Neural progenitor cell (in vitro differentiated cells): ENCODE measurements at regions not wholly inside any gene's neighbourhood (a gene's known extent, or its start where the extent isn't known, plus 50 kb on each side); places are given as distances from the start of the nearest gene placed in this dataset.

Source experiments
- EZH2 ChIP-seq: fragments of 200-600 bp; sonication (generic); IDR thresholded peaks from 2 replicates; pipeline ENCODE4 v1.6.1; 2017; ENCODE audit warnings: antibody characterized with exemption, mild to moderate bottlenecking, moderate library complexity
- TF ChIP-seq, protein P1 (sequence below): fragments of 200-600 bp; sonication (generic); IDR thresholded peaks from 2 replicates; pipeline ENCODE4 v1.5.1; 2017; ENCODE audit warnings: antibody characterized with exemption, mild to moderate bottlenecking

DNA sequence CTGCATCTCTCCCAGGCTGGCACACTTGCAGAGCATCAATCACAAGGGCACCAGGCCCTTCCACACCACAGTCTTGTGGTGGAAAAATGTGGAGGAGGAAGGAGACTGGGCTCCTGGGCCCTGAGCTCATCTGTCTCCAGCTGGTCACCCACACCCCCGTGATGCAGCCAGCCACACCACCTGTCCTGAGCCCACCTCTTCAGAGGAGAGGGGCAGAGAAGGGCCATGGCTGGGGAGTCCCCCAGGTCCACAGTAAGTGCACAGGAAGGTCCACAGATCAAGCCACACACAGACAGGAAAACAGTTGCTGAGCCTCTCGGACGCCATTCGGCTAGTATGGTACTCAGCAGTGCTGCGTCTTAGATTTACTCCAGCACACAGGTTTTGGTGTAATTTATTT lies 203.5 kb upstream of the SALL3 start:
- TF ChIP-seq, protein P1, sequence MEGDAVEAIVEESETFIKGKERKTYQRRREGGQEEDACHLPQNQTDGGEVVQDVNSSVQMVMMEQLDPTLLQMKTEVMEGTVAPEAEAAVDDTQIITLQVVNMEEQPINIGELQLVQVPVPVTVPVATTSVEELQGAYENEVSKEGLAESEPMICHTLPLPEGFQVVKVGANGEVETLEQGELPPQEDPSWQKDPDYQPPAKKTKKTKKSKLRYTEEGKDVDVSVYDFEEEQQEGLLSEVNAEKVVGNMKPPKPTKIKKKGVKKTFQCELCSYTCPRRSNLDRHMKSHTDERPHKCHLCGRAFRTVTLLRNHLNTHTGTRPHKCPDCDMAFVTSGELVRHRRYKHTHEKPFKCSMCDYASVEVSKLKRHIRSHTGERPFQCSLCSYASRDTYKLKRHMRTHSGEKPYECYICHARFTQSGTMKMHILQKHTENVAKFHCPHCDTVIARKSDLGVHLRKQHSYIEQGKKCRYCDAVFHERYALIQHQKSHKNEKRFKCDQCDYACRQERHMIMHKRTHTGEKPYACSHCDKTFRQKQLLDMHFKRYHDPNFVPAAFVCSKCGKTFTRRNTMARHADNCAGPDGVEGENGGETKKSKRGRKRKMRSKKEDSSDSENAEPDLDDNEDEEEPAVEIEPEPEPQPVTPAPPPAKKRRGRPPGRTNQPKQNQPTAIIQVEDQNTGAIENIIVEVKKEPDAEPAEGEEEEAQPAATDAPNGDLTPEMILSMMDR = no peak
- TF ChIP-seq EZH2 = no peak
